ENCODE measurements at regions not wholly inside any gene's neighbourhood (a gene's known extent, or its start where the extent isn't known, plus 50 kb on each side); places are given as distances from the start of the nearest gene placed in this dataset.

GRCh38 chr10:17512341-17513001 lies 58.1 kb upstream of the ST8SIA6 start:
- H3K4me1 Mint-ChIP-seq (ENCODE audit: low read depth): peaks cover 35% of the 10 kb centered on the region
- H3K9me3 Mint-ChIP-seq: no peaks in the 10 kb centered on the region
- peak overlapping the region; percentile 64 for H3K27ac Mint-ChIP-seq
- H3K36me3 Mint-ChIP-seq: peaks cover 2% of the 10 kb centered on the region
- DNase-seq: no peak
- no peak overlapping the region for H3K4me3 Mint-ChIP-seq
- no peaks in the 10 kb centered on the region for H3K27me3 Mint-ChIP-seq
- intact Hi-C loops (cut with micrococcal nuclease): loop anchor here (5.0 kb wide), 3 partner anchors 85 to 510 kb away; partner anchors contain the start of gene STAM
- POLR2A ChIA-PET: no interaction called here
- CTCF ChIA-PET: interaction anchor here (0.9 kb wide), 1 partner anchor 15 kb away, joined by 3 read pairs; no protein-coding TSS in a partner anchor

- no peak for DNase-seq
- H3K27me3 Mint-ChIP-seq: no peaks in the 10 kb centered on the region
These were observed 56.0 kb upstream of the ST8SIA6 start for GRCh38 chr10:17510242-17510908.

GRCh38 chr10:17507538-17507937 lies 53.1 kb upstream of the ST8SIA6 start:
- DNase-seq: no peak
- Mint-ChIP-seq H3K9me3 (no peaks in the 10 kb centered on the region), H3K27me3 (no peaks in the 10 kb centered on the region), H3K36me3 (peaks cover 2% of the 10 kb centered on the region), H3K4me3 (no peak overlapping the region), H3K27ac (peak overlapping the region; percentile 26), H3K4me1 (ENCODE audit: low read depth) (peaks cover 51% of the 10 kb centered on the region)
- CTCF ChIA-PET: interaction anchor here (0.9 kb wide), 1 partner anchor 277 kb away, joined by 3 read pairs; no protein-coding TSS in a partner anchor
- POLR2A ChIA-PET: no interaction called here
- intact Hi-C loops (cut with micrococcal nuclease): loop anchor here (2.0 kb wide), 1 partner anchor 1151 kb away; the partner anchor contains the start of gene ARL5B

More at GRCh38 chr10:17510242-17510908, 56.0 kb upstream of the ST8SIA6 start:
- no peaks in the 10 kb centered on the region for H3K9me3 Mint-ChIP-seq
- no peak overlapping the region for H3K4me3 Mint-ChIP-seq
- intact Hi-C loops (cut with micrococcal nuclease): loop anchor here (2.0 to 5.0 kb wide), 4 partner anchors 56 to 508 kb away; partner anchors contain the start of genes ST8SIA6 and STAM
- H3K27ac Mint-ChIP-seq: no peak overlapping the region
- H3K4me1 Mint-ChIP-seq (ENCODE audit: low read depth): peaks cover 49% of the 10 kb centered on the region
- peaks cover 2% of the 10 kb centered on the region for H3K36me3 Mint-ChIP-seq
- ChIA-PET CTCF (no interaction called here), POLR2A (interaction anchor here (0.7 kb wide), 1 partner anchor 57 kb away, joined by 5 read pairs; no protein-coding TSS in a partner anchor)

GRCh38 chr10:17506856-17507471 lies 52.6 kb upstream of the ST8SIA6 start:
- peaks cover 46% of the 10 kb centered on the region for H3K4me1 Mint-ChIP-seq (ENCODE audit: low read depth)
- no peak overlapping the region for H3K4me3 Mint-ChIP-seq
- H3K27ac Mint-ChIP-seq: peak overlapping the region; percentile 76
- intact Hi-C loops (cut with micrococcal nuclease): loop anchor here (2.0 kb wide), 1 partner anchor 1152 kb away; the partner anchor contains the start of gene ARL5B
- DNase-seq: no peak
- ChIA-PET POLR2A (no interaction called here), CTCF (no interaction called here)
- peaks cover 2% of the 10 kb centered on the region for H3K36me3 Mint-ChIP-seq
- no peaks in the 10 kb centered on the region for H3K9me3 Mint-ChIP-seq
- no peaks in the 10 kb centered on the region for H3K27me3 Mint-ChIP-seq

- Mint-ChIP-seq H3K4me3 (peak overlapping the region; percentile 10), H3K27ac (peak overlapping the region; percentile 62), H3K9me3 (no peaks in the 10 kb centered on the region), H3K36me3 (peaks cover 5% of the 10 kb centered on the region), H3K27me3 (peaks cover 2% of the 10 kb centered on the region), H3K4me1 (ENCODE audit: low read depth) (peaks cover 41% of the 10 kb centered on the region)
- no peak for DNase-seq
- intact Hi-C loops (cut with micrococcal nuclease): loop anchor here (2.0 kb wide), 1 partner anchor 1152 kb away; the partner anchor contains the start of gene ARL5B
- ChIA-PET CTCF (interaction anchor here (1.2 kb wide), 1 partner anchor 52 kb away, joined by 3 read pairs; the partner anchor contains the start of gene ST8SIA6), POLR2A (no interaction called here)
These were observed 52.0 kb upstream of the ST8SIA6 start for GRCh38 chr10:17506390-17506789.

- peak overlapping the region; percentile 0 for H3K4me3 Mint-ChIP-seq
- DNase-seq: no peak
- intact Hi-C loops (cut with micrococcal nuclease): no loop called here
- H3K27ac Mint-ChIP-seq: no peak overlapping the region
- peaks cover 5% of the 10 kb centered on the region for H3K36me3 Mint-ChIP-seq
- H3K9me3 Mint-ChIP-seq: no peaks in the 10 kb centered on the region
- peaks cover 2% of the 10 kb centered on the region for H3K27me3 Mint-ChIP-seq
- H3K4me1 Mint-ChIP-seq (ENCODE audit: low read depth): peaks cover 33% of the 10 kb centered on the region
- ChIA-PET CTCF (no interaction called here), POLR2A (no interaction called here)
These were observed 50.3 kb upstream of the ST8SIA6 start for GRCh38 chr10:17504547-17505245.

All from activated CD4-positive, alpha-beta memory T cell treated with anti-CD3 and anti-CD28 coated beads for 36 hours (primary cell).